ENCODE measurements at regions not wholly inside any gene's neighbourhood (a gene's known extent, or its start where the extent isn't known, plus 50 kb on each side); places are given as distances from the start of the nearest gene placed in this dataset.

GRCh38 chr6:164855281-164855680 lies 454.1 kb downstream of the C6orf118 start:
- TF ChIP-seq POLR2AphosphoS5 (IDR thresholded peaks at IDR 0.05) (no peak), POLR2A (IDR thresholded peaks at IDR 0.05) (no peak)
- TF ChIP-seq, protein P1, sequence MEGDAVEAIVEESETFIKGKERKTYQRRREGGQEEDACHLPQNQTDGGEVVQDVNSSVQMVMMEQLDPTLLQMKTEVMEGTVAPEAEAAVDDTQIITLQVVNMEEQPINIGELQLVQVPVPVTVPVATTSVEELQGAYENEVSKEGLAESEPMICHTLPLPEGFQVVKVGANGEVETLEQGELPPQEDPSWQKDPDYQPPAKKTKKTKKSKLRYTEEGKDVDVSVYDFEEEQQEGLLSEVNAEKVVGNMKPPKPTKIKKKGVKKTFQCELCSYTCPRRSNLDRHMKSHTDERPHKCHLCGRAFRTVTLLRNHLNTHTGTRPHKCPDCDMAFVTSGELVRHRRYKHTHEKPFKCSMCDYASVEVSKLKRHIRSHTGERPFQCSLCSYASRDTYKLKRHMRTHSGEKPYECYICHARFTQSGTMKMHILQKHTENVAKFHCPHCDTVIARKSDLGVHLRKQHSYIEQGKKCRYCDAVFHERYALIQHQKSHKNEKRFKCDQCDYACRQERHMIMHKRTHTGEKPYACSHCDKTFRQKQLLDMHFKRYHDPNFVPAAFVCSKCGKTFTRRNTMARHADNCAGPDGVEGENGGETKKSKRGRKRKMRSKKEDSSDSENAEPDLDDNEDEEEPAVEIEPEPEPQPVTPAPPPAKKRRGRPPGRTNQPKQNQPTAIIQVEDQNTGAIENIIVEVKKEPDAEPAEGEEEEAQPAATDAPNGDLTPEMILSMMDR (IDR thresholded peaks at IDR 0.05) = no peak
